ENCODE measurements at regions not wholly inside any gene's neighbourhood (a gene's known extent, or its start where the extent isn't known, plus 50 kb on each side); places are given as distances from the start of the nearest gene placed in this dataset.

- intact Hi-C loops (cut with micrococcal nuclease; ENCODE audit: unreplicated experiment) (no loop called here), in situ Hi-C loops (cut with HindIII; ENCODE audit: extremely low pct_ligation_motif_present, low pct_unique_long_range_greater_than_20kb) (no loop called here)
- no peaks in the 10 kb centered on the region for H3K9me3 ChIP-seq (ENCODE audit: low read length)
- H2AFZ ChIP-seq (ENCODE audit: low read length): no peak overlapping the region
- 63% methylated on average over 1 of the region's 5 CpGs for WGBS (ENCODE audit: low lambda C conversion rate)
- POLR2A ChIA-PET: no interaction called here
- no peak overlapping the region for H3K4me2 ChIP-seq (ENCODE audit: low read depth, low read length)
- ATAC-seq (no peak), DNase-seq (ENCODE audit: low spot score) (no peak), FAIRE-seq (no peak)
- H3K4me3 ChIP-seq (replicated peaks in 1 of 3; ENCODE audit: insufficient read depth in 1 of 3, low read depth in 2 of 3, low read length in 3 of 3): no peak overlapping the region
- H3K4me1 ChIP-seq (ENCODE audit: insufficient read depth, low read length): no peaks in the 10 kb centered on the region
- no peak overlapping the region for H3K27ac ChIP-seq (ENCODE audit: extremely low read length, insufficient read depth, low read length)
- CTCF ChIA-PET (ENCODE audit: low intra/inter-chr PET ratio, low total read pairs): no interaction called here
- no TSS peak for BruUV-seq (replicated peaks)
- TF ChIP-seq MED8 (CRISPR knock-in tag; IDR thresholded peaks at IDR 0.05; ENCODE audit: insufficient replicate concordance): no peak
- TF ChIP-seq KLF9 (CRISPR knock-in tag; IDR thresholded peaks at IDR 0.05; ENCODE audit: low read depth): no peak
- TF ChIP-seq SKI (IDR thresholded peaks at IDR 0.05; ENCODE audit: partially characterized antibody): no peak
- no peak for TF ChIP-seq ZNF780A (CRISPR knock-in tag; IDR thresholded peaks at IDR 0.05)
- no peak for TF ChIP-seq GTF3A (CRISPR knock-in tag; conservative IDR thresholded peaks at IDR 0.05)
- TF ChIP-seq, protein P1, sequence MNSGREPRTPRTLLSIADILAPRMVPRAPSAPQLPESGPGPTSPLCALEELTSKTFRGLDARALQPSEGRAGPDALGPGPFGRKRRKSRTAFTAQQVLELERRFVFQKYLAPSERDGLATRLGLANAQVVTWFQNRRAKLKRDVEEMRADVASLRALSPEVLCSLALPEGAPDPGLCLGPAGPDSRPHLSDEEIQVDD (CRISPR knock-in tag; IDR thresholded peaks at IDR 0.05; ENCODE audit: borderline replicate concordance): no peak
- no peak for TF ChIP-seq GPBP1L1 (CRISPR knock-in tag; IDR thresholded peaks at IDR 0.05)
- H3K9ac ChIP-seq (ENCODE audit: insufficient read depth, low read depth, low read length): no peak overlapping the region
- no peaks in the 10 kb centered on the region for H3K36me3 ChIP-seq (replicated peaks in 1 of 2; ENCODE audit: control insufficient read depth in 1 of 2, insufficient read depth in 2 of 2, low read length in 2 of 2)
- H4K20me1 ChIP-seq (ENCODE audit: insufficient read depth, low read length): no peaks in the 10 kb centered on the region
- H3K27me3 ChIP-seq (ENCODE audit: control insufficient read depth in 1 of 2, insufficient read depth in 2 of 2, low read length in 2 of 2): peaks cover 4 to 34% of the 10 kb centered on the region in 2 experiments; a peak in 3 of 5 replicates
- H3K79me2 ChIP-seq (ENCODE audit: insufficient read depth, low read length): no peaks in the 10 kb centered on the region
Measured at GRCh38 chr17:73838815-73839214, 194.6 kb upstream of the SDK2 start.

DNA sequence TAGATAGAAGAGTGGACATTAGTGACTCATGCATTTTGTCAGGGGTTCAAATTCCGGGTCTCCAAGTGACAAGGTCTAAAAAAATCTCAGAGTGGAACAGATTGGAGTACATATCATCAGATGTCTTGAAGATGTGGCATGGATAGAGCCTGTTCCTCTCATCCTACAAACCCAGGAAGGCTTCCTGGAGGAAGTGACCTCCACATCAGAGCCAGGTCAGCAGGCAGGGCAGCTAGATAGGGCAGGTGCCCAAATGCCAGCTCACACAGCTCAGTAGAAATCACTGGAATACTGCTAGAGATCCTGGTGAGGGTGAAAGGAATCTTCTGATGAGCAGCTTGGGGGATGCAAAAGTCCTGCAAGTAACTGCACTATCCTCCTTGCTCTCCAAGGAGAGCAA lies 196.6 kb upstream of the SDK2 start:
- ChIA-PET CTCF (ENCODE audit: low intra/inter-chr PET ratio, low total read pairs) (interaction anchor here (2.0 kb wide), 1 partner anchor 183 kb away, joined by 8 read pairs; no protein-coding TSS in a partner anchor), POLR2A (no interaction called here)
- H2AFZ ChIP-seq (ENCODE audit: low read length): no peak overlapping the region
- peaks cover 4 to 38% of the 10 kb centered on the region in 2 experiments; a peak in 4 of 5 replicates for H3K27me3 ChIP-seq (ENCODE audit: control insufficient read depth in 1 of 2, insufficient read depth in 2 of 2, low read length in 2 of 2)
- ATAC-seq (no peak), DNase-seq (ENCODE audit: low spot score) (no peak), FAIRE-seq (no peak)
- H3K27ac ChIP-seq (ENCODE audit: extremely low read length, insufficient read depth, low read length): no peak overlapping the region
- H3K9ac ChIP-seq (ENCODE audit: insufficient read depth, low read depth, low read length): no peak overlapping the region
- no peaks in the 10 kb centered on the region for H3K36me3 ChIP-seq (replicated peaks in 1 of 2; ENCODE audit: control insufficient read depth in 1 of 2, insufficient read depth in 2 of 2, low read length in 2 of 2)
- in situ Hi-C loops (cut with HindIII; ENCODE audit: extremely low pct_ligation_motif_present, low pct_unique_long_range_greater_than_20kb) (loop anchor here (5.0 kb wide), 1 partner anchor 184 kb away; no protein-coding TSS in a partner anchor), intact Hi-C loops (cut with micrococcal nuclease; ENCODE audit: unreplicated experiment) (loop anchor here (1.0 kb wide), 1 partner anchor 184 kb away; no protein-coding TSS in a partner anchor)
- H3K4me1 ChIP-seq (ENCODE audit: insufficient read depth, low read length): no peaks in the 10 kb centered on the region
- H4K20me1 ChIP-seq (ENCODE audit: insufficient read depth, low read length): no peaks in the 10 kb centered on the region
- no peak for TF ChIP-seq ZNF562 (CRISPR knock-in tag; IDR thresholded peaks at IDR 0.05; ENCODE audit: borderline replicate concordance)
- TF ChIP-seq ZFP36 (IDR thresholded peaks at IDR 0.05; ENCODE audit: borderline replicate concordance, low read depth, low read length, partially characterized antibody): peak; percentile 46
- no peak for TF ChIP-seq MBNL3 (CRISPR knock-in tag; conservative IDR thresholded peaks at IDR 0.05)
- no peaks in the 10 kb centered on the region for H3K9me3 ChIP-seq (ENCODE audit: low read length)
- H3K4me3 ChIP-seq (replicated peaks in 1 of 3; ENCODE audit: insufficient read depth in 1 of 3, low read depth in 2 of 3, low read length in 3 of 3): no peak overlapping the region
- no TSS peak for BruUV-seq (replicated peaks)
- no peaks in the 10 kb centered on the region for H3K79me2 ChIP-seq (ENCODE audit: insufficient read depth, low read length)
- WGBS (ENCODE audit: low lambda C conversion rate): 4% methylated on average over 1 of the region's 1 CpG
- no peak overlapping the region for H3K4me2 ChIP-seq (ENCODE audit: low read depth, low read length)

All from HepG2 (cell line).